ENCODE measurements at regions not wholly inside any gene's neighbourhood (a gene's known extent, or its start where the extent isn't known, plus 50 kb on each side); places are given as distances from the start of the nearest gene placed in this dataset.

GRCh38 chr11:69413993-69414392, 67.5 kb upstream of the LINC01488 start:
- H3K4me3 ChIP-seq (ENCODE audit: low read depth, low read length) = no peak overlapping the region
- no peak for DNase-seq (ENCODE audit: low read depth)
- TF ChIP-seq CTCF (IDR thresholded peaks at IDR 0.05; ENCODE audit: insufficient read depth, low read length) = no peak

GRCh38 chr11:69414773-69415187, 66.7 kb upstream of the LINC01488 start:
- no peak for DNase-seq (ENCODE audit: low read depth)
- H3K4me3 ChIP-seq (ENCODE audit: low read depth, low read length) = no peak overlapping the region
- no peak for TF ChIP-seq CTCF (IDR thresholded peaks at IDR 0.05; ENCODE audit: insufficient read depth, low read length)

- TF ChIP-seq CTCF (IDR thresholded peaks at IDR 0.05; ENCODE audit: insufficient read depth, low read length) = no peak
- DNase-seq (ENCODE audit: low read depth) = no peak
- no peak overlapping the region for H3K4me3 ChIP-seq (ENCODE audit: low read depth, low read length)
Observed at GRCh38 chr11:69415411-69416142, 65.9 kb upstream of the LINC01488 start.

- H3K4me3 ChIP-seq (ENCODE audit: low read depth, low read length) = no peak overlapping the region
- no peak for DNase-seq (ENCODE audit: low read depth)
- no peak for TF ChIP-seq CTCF (IDR thresholded peaks at IDR 0.05; ENCODE audit: insufficient read depth, low read length)
Observed at GRCh38 chr11:69416143-69416515, 65.3 kb upstream of the LINC01488 start.

- H3K4me3 ChIP-seq (ENCODE audit: low read depth, low read length) = no peak overlapping the region
- no peak for TF ChIP-seq CTCF (IDR thresholded peaks at IDR 0.05; ENCODE audit: insufficient read depth, low read length)
- no peak for DNase-seq (ENCODE audit: low read depth)
Observed at GRCh38 chr11:69416762-69417698, 64.4 kb upstream of the LINC01488 start.

- DNase-seq (ENCODE audit: low read depth) = no peak
- no peak overlapping the region for H3K4me3 ChIP-seq (ENCODE audit: low read depth, low read length)
- TF ChIP-seq CTCF (IDR thresholded peaks at IDR 0.05; ENCODE audit: insufficient read depth, low read length) = no peak
Observed at GRCh38 chr11:69417699-69418085, 63.8 kb upstream of the LINC01488 start.
